Tibial nerve (tissue), 3 donors: ENCODE measurements at regions not wholly inside any gene's neighbourhood (a gene's known extent, or its start where the extent isn't known, plus 50 kb on each side); places are given as distances from the start of the nearest gene placed in this dataset.

Experiments used
- EP300 ChIP-seq, 2 donors: sonication (generic); formaldehyde crosslinking; IDR thresholded peaks; one replicate each; pipeline ENCODE4 v1.6.1; 2017; ENCODE audit warnings: antibody characterized with exemption in 2 of 2, mild to moderate bottlenecking in 1 of 2
- POLR2A ChIP-seq, 2 donors: fragments of 450-650 bp; IDR thresholded peaks; one replicate each; pipeline ENCODE4 v1.6.1; 2017; ENCODE audit warnings: antibody characterized with exemption in 2 of 2, mild to moderate bottlenecking in 2 of 2, moderate library complexity in 2 of 2

GRCh38 chrX:79084923-79085322, 59.6 kb upstream of the GPR174 start:
- no peak for TF ChIP-seq POLR2A (IDR thresholded peaks at IDR 0.05)
- TF ChIP-seq EP300 (IDR thresholded peaks at IDR 0.05): no peak
